Liver (tissue), 8 donors: ENCODE measurements at regions not wholly inside any gene's neighbourhood (a gene's known extent, or its start where the extent isn't known, plus 50 kb on each side); places are given as distances from the start of the nearest gene placed in this dataset.

ENCODE experiments used
- DNase-seq: peaks from one replicate; pipeline ENCODE4 v3.0.0-alpha.2; 2017; ENCODE audit warnings: low spot score
- H3K27ac ChIP-seq, 2 donors: one replicate each; pipeline ENCODE4 v1.7.0; 2013; ENCODE audit warnings: inconsistent platforms in 2 of 2, low read length in 2 of 2, control low read depth in 1 of 2, low read depth in 1 of 2, mild to moderate bottlenecking in 1 of 2
- H3K27me3 ChIP-seq, 4 donors: one replicate each; pipeline versions ENCODE4 v1.6.1 to v1.7.0; 2013; ENCODE audit warnings: low read length in 3 of 4, inconsistent platforms in 1 of 4, mild to moderate bottlenecking in 1 of 4, moderate library complexity in 1 of 4; ENCODE audit not compliant: control insufficient read depth in 4 of 4, insufficient read depth in 4 of 4
- H3K36me3 ChIP-seq, 4 donors: one replicate each; pipeline versions ENCODE4 v1.6.1 to v1.7.0; 2013; ENCODE audit warnings: low read length in 3 of 4, mild to moderate bottlenecking in 3 of 4, low read depth in 1 of 4, moderate library complexity in 1 of 4; ENCODE audit not compliant: control insufficient read depth in 4 of 4, insufficient read depth in 3 of 4
- H3K4me1 ChIP-seq, 4 donors: one replicate each; pipeline versions ENCODE4 v1.6.1 to v1.7.0; 2013; ENCODE audit warnings: low read length in 3 of 4, mild to moderate bottlenecking in 3 of 4, moderate library complexity in 1 of 4; ENCODE audit not compliant: control insufficient read depth in 4 of 4, insufficient read depth in 4 of 4
- H3K4me3 ChIP-seq, 3 donors: one replicate each; pipeline versions ENCODE4 v1.6.1 to v1.7.0; 2013; ENCODE audit warnings: low read length in 3 of 3, control low read depth in 1 of 3, low read depth in 1 of 3, mild to moderate bottlenecking in 1 of 3
- H3K9ac ChIP-seq, 2 donors: one replicate each; pipeline ENCODE4 v1.7.0; 2013; ENCODE audit warnings: low read length in 2 of 2, mild to moderate bottlenecking in 2 of 2, moderate library complexity in 2 of 2, control low read depth in 1 of 2, low read depth in 1 of 2
- H3K9me3 ChIP-seq, 4 donors: one replicate each; pipeline versions ENCODE4 v1.6.1 to v1.7.0; 2013; ENCODE audit warnings: low read length in 3 of 4; ENCODE audit not compliant: control insufficient read depth in 4 of 4
- EGR1 ChIP-seq, 2 donors: IDR thresholded peaks; 2 replicates each; pipeline ENCODE4 v1.6.1; 2016 to 2018; ENCODE audit warnings: antibody characterized with exemption in 2 of 2, low read depth in 2 of 2
- FOXA1 ChIP-seq: IDR thresholded peaks from 2 replicates; pipeline ENCODE4 v1.6.1; 2016; ENCODE audit warnings: antibody characterized with exemption
- GABPA ChIP-seq, 2 donors: IDR thresholded peaks in 1 of 2; conservative IDR thresholded peaks in 1 of 2; 2 replicates each; pipeline ENCODE4 v1.6.1; 2016; ENCODE audit warnings: antibody characterized with exemption in 2 of 2, mild to moderate bottlenecking in 1 of 2, moderate library complexity in 1 of 2
- HNF4A ChIP-seq, 2 donors: conservative IDR thresholded peaks; 2 replicates each; pipeline ENCODE4 v1.6.1; 2016; ENCODE audit warnings: antibody characterized with exemption in 2 of 2, mild to moderate bottlenecking in 2 of 2
- HNF4G ChIP-seq: IDR thresholded peaks from 2 replicates; pipeline ENCODE4 v1.6.1; 2016; ENCODE audit warnings: antibody characterized with exemption
- JUND ChIP-seq, 2 donors: IDR thresholded peaks; 2 replicates each; pipeline ENCODE4 v1.6.1; 2016; ENCODE audit warnings: antibody characterized with exemption in 2 of 2
- NR2F2 ChIP-seq: IDR thresholded peaks from 2 replicates; pipeline ENCODE4 v1.6.1; 2016; ENCODE audit warnings: antibody characterized with exemption
- RAD21 ChIP-seq, 2 donors: IDR thresholded peaks; 2 replicates each; pipeline ENCODE4 v1.6.1; 2016; ENCODE audit warnings: antibody characterized with exemption in 2 of 2, mild to moderate bottlenecking in 2 of 2
- RXRA ChIP-seq, 2 donors: IDR thresholded peaks; 2 replicates each; pipeline ENCODE4 v1.6.1; 2017 to 2018; ENCODE audit warnings: antibody characterized with exemption in 2 of 2, mild to moderate bottlenecking in 1 of 2
- SP1 ChIP-seq: IDR thresholded peaks from 2 replicates; pipeline ENCODE4 v1.6.1; 2018; ENCODE audit warnings: antibody characterized with exemption, mild to moderate bottlenecking
- TAF1 ChIP-seq: conservative IDR thresholded peaks from 2 replicates; pipeline ENCODE4 v1.6.1; 2016; ENCODE audit warnings: antibody characterized with exemption, mild to moderate bottlenecking
- YY1 ChIP-seq: IDR thresholded peaks from 2 replicates; pipeline ENCODE4 v1.6.1; 2016; ENCODE audit warnings: antibody characterized with exemption, mild to moderate bottlenecking
- WGBS: extraction: QIAGEN DNeasy Blood & Tissue Kit; methylation state at CpG from one replicate; pipeline ENCODE4 v1.1.7; 2013; 5-methylcytosine and 5-hydroxymethylcytosine counted together
- TF ChIP-seq, protein P1 (sequence below): fragments of 150-350 bp; IDR thresholded peaks from 2 replicates; pipeline ENCODE4 v1.5.1; 2017; ENCODE audit warnings: improper control_type of control experiment, low read depth, low read length; ENCODE audit not compliant: missing input control
- TF ChIP-seq, protein P2 (sequence below): IDR thresholded peaks from 2 replicates; pipeline ENCODE4 v1.6.1; 2016; ENCODE audit warnings: antibody characterized with exemption
- TF ChIP-seq, protein P3 (sequence below): IDR thresholded peaks from 2 replicates; pipeline ENCODE4 v1.6.1; 2016; ENCODE audit warnings: antibody characterized with exemption
- TF ChIP-seq, protein P4 (sequence below): IDR thresholded peaks from 2 replicates; pipeline ENCODE4 v1.6.1; 2016; ENCODE audit warnings: antibody characterized with exemption, mild to moderate bottlenecking
- TF ChIP-seq, protein P5 (sequence below): IDR thresholded peaks from 2 replicates; pipeline ENCODE4 v1.6.1; 2016; ENCODE audit warnings: antibody characterized with exemption
- donor health status: healthy.
- donor health status: healthy.
- donor health status: healthy.
- donor health status: healthy.
- donor health status: healthy.

DNA sequence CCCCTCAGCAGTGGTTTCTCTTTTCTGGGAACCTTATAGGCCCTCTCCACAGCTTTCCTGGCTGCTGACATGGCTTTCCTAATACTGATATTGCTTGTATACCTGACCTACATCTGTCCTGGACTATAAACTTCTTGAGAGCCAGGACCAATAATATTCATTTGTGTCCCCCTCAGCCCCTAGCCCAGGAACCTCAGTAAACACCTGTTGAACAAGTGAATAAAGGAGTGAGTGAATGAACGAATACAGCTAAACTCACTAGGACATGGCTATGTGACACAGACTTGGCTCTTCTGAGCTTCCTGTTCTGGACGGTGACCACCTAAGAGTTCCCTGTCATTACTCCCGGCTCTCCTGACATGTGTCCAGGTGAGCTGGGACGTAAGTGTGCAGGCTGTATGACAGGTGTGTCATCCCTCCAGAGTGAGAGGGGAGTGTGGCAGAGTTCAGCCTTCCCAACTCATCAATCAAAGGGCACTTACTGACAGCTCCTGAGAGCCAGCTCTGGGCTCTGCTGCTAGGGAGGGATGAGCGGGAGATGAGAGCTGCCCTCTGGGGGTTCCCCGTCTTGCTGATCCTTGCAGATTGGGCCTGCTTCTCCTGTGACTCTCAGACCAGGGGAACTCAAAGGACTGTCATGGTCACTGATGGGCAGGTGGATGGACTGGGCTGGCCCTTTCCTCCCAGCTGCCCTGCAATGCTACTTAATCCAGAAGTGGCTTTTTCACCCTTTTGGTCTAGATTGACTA lies 84.5 kb downstream of the HIF1AN start:
- no peaks in the 10 kb centered on the region for H3K36me3 ChIP-seq
- no peaks in the 10 kb centered on the region for H3K4me1 ChIP-seq
- TF ChIP-seq GABPA (IDR thresholded peaks at IDR 0.05 in 1 of 2, conservative IDR thresholded peaks at IDR 0.05 in 1 of 2) (no peak), JUND (IDR thresholded peaks at IDR 0.05) (no peak), EGR1 (IDR thresholded peaks at IDR 0.05; ENCODE audit: low read depth in 2 of 2) (no peak), FOXA1 (no peak), RAD21 (IDR thresholded peaks at IDR 0.05) (no peak), SP1 (no peak), HNF4G (no peak), HNF4A (conservative IDR thresholded peaks at IDR 0.05) (no peak), NR2F2 (no peak), YY1 (no peak), TAF1 (no peak), RXRA (IDR thresholded peaks at IDR 0.05) (no peak)
- TF ChIP-seq, protein P1, sequence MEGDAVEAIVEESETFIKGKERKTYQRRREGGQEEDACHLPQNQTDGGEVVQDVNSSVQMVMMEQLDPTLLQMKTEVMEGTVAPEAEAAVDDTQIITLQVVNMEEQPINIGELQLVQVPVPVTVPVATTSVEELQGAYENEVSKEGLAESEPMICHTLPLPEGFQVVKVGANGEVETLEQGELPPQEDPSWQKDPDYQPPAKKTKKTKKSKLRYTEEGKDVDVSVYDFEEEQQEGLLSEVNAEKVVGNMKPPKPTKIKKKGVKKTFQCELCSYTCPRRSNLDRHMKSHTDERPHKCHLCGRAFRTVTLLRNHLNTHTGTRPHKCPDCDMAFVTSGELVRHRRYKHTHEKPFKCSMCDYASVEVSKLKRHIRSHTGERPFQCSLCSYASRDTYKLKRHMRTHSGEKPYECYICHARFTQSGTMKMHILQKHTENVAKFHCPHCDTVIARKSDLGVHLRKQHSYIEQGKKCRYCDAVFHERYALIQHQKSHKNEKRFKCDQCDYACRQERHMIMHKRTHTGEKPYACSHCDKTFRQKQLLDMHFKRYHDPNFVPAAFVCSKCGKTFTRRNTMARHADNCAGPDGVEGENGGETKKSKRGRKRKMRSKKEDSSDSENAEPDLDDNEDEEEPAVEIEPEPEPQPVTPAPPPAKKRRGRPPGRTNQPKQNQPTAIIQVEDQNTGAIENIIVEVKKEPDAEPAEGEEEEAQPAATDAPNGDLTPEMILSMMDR, result no peak
- TF ChIP-seq, protein P2, sequence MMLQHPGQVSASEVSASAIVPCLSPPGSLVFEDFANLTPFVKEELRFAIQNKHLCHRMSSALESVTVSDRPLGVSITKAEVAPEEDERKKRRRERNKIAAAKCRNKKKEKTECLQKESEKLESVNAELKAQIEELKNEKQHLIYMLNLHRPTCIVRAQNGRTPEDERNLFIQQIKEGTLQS, result no peak
- TF ChIP-seq, protein P3, sequence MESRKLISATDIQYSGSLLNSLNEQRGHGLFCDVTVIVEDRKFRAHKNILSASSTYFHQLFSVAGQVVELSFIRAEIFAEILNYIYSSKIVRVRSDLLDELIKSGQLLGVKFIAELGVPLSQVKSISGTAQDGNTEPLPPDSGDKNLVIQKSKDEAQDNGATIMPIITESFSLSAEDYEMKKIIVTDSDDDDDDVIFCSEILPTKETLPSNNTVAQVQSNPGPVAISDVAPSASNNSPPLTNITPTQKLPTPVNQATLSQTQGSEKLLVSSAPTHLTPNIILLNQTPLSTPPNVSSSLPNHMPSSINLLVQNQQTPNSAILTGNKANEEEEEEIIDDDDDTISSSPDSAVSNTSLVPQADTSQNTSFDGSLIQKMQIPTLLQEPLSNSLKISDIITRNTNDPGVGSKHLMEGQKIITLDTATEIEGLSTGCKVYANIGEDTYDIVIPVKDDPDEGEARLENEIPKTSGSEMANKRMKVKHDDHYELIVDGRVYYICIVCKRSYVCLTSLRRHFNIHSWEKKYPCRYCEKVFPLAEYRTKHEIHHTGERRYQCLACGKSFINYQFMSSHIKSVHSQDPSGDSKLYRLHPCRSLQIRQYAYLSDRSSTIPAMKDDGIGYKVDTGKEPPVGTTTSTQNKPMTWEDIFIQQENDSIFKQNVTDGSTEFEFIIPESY, result no peak
- TF ChIP-seq, protein P4, sequence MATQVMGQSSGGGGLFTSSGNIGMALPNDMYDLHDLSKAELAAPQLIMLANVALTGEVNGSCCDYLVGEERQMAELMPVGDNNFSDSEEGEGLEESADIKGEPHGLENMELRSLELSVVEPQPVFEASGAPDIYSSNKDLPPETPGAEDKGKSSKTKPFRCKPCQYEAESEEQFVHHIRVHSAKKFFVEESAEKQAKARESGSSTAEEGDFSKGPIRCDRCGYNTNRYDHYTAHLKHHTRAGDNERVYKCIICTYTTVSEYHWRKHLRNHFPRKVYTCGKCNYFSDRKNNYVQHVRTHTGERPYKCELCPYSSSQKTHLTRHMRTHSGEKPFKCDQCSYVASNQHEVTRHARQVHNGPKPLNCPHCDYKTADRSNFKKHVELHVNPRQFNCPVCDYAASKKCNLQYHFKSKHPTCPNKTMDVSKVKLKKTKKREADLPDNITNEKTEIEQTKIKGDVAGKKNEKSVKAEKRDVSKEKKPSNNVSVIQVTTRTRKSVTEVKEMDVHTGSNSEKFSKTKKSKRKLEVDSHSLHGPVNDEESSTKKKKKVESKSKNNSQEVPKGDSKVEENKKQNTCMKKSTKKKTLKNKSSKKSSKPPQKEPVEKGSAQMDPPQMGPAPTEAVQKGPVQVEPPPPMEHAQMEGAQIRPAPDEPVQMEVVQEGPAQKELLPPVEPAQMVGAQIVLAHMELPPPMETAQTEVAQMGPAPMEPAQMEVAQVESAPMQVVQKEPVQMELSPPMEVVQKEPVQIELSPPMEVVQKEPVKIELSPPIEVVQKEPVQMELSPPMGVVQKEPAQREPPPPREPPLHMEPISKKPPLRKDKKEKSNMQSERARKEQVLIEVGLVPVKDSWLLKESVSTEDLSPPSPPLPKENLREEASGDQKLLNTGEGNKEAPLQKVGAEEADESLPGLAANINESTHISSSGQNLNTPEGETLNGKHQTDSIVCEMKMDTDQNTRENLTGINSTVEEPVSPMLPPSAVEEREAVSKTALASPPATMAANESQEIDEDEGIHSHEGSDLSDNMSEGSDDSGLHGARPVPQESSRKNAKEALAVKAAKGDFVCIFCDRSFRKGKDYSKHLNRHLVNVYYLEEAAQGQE, result no peak
- TF ChIP-seq, protein P5, sequence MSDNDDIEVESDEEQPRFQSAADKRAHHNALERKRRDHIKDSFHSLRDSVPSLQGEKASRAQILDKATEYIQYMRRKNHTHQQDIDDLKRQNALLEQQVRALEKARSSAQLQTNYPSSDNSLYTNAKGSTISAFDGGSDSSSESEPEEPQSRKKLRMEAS, result no peak
- no peak overlapping the region for H3K27ac ChIP-seq
- no peaks in the 10 kb centered on the region for H3K9me3 ChIP-seq
- peaks cover 0 to 18% (median 11%) of the 10 kb centered on the region in 4 donors for H3K27me3 ChIP-seq
- H3K9ac ChIP-seq, result no peak overlapping the region
- WGBS, result 77% methylated on average over 6 of the region's 6 CpGs
- DNase-seq, result no peak
- no peak overlapping the region for H3K4me3 ChIP-seq
